Type B pancreatic cell (in vitro differentiated cells): ENCODE measurements at regions not wholly inside any gene's neighbourhood (a gene's known extent, or its start where the extent isn't known, plus 50 kb on each side); places are given as distances from the start of the nearest gene placed in this dataset.

ENCODE experiments used
- DNase-seq: peaks from one replicate; pipeline ENCODE4 v3.0.0; 2021; ENCODE audit warnings: mixed read lengths; ENCODE audit not compliant: unreplicated experiment; ENCODE audit errors: extremely low spot score
- H3K27ac Mint-ChIP-seq: 2 replicates; pipeline ENCODE4 v1.8.0; 2021; ENCODE audit warnings: mild to moderate bottlenecking, mixed read lengths
- H3K27me3 Mint-ChIP-seq: 2 replicates; pipeline ENCODE4 v1.8.0; 2021; ENCODE audit warnings: mixed read lengths
- H3K36me3 Mint-ChIP-seq: 2 replicates; pipeline ENCODE4 v1.8.0; 2021; ENCODE audit warnings: mixed read lengths
- H3K4me1 Mint-ChIP-seq: one replicate; pipeline ENCODE4 v1.8.0; 2021; ENCODE audit warnings: mixed read lengths; ENCODE audit not compliant: unreplicated experiment
- H3K4me3 Mint-ChIP-seq: 2 replicates; pipeline ENCODE4 v1.8.0; 2021; ENCODE audit warnings: mild to moderate bottlenecking, mixed read lengths
- H3K9me3 Mint-ChIP-seq: 2 replicates; pipeline ENCODE4 v1.8.0; 2021; ENCODE audit warnings: mixed read lengths
- TF ChIP-seq, protein P1 (sequence below): fragments of 200-600 bp; sonication (generic); conservative IDR thresholded peaks from 2 replicates; pipeline ENCODE4 v1.5.0; 2021; ENCODE audit warnings: antibody characterized with exemption, mild to moderate bottlenecking

GRCh38 chr18:27712066-27712465, 464.9 kb downstream of the CDH2 start:
- Mint-ChIP-seq H3K4me3 (no peak overlapping the region), H3K4me1 (peaks cover 24% of the 10 kb centered on the region), H3K36me3 (peaks cover 7% of the 10 kb centered on the region), H3K27ac (no peak overlapping the region), H3K27me3 (no peaks in the 10 kb centered on the region), H3K9me3 (peaks cover 10% of the 10 kb centered on the region)
- DNase-seq = no peak
- TF ChIP-seq, protein P1, sequence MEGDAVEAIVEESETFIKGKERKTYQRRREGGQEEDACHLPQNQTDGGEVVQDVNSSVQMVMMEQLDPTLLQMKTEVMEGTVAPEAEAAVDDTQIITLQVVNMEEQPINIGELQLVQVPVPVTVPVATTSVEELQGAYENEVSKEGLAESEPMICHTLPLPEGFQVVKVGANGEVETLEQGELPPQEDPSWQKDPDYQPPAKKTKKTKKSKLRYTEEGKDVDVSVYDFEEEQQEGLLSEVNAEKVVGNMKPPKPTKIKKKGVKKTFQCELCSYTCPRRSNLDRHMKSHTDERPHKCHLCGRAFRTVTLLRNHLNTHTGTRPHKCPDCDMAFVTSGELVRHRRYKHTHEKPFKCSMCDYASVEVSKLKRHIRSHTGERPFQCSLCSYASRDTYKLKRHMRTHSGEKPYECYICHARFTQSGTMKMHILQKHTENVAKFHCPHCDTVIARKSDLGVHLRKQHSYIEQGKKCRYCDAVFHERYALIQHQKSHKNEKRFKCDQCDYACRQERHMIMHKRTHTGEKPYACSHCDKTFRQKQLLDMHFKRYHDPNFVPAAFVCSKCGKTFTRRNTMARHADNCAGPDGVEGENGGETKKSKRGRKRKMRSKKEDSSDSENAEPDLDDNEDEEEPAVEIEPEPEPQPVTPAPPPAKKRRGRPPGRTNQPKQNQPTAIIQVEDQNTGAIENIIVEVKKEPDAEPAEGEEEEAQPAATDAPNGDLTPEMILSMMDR = no peak

DNA sequence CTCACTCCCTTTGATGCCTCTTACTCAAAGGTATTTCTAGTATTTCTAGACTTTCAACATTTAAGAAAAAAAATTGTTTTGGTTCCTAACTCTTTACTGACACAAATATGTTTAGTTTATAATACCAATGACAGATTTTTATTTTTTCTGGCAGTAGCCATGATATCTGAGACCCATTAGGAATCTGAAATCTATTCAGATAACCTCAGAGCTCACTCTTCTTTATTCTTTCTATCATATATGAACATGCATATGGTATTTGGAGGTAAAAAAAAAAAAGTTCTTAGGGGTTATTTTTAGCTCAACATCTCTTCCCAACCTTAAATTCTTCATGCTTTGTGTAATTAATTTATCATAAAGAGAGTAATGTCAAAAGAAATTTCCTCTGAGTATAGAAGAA, 465.5 kb downstream of the CDH2 start:
- peaks cover 7% of the 10 kb centered on the region for H3K36me3 Mint-ChIP-seq
- H3K4me3 Mint-ChIP-seq = no peak overlapping the region
- TF ChIP-seq, protein P1 = no peak
- no peaks in the 10 kb centered on the region for H3K27me3 Mint-ChIP-seq
- peaks cover 24% of the 10 kb centered on the region for H3K4me1 Mint-ChIP-seq
- H3K9me3 Mint-ChIP-seq = peaks cover 13% of the 10 kb centered on the region
- H3K27ac Mint-ChIP-seq = no peak overlapping the region
- no peak for DNase-seq

DNA sequence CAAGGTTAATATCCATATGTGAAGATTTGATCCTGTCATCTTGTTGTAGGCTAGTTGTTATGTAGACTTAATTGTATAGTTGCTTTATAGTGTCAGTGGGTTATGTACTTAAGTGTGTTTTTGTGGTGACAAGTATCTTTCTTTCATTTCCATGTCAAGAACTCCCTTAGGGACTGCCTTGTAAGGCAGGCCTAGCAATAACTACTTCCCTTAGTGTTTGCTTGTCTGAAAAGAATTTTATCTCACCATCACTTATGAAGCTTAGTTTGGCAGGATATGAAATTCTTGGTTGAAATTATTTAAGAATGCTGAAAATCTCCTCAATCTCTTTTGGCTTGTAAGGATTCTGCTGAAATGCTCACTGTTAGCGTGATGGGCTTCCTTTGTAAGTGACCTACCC, 467.6 kb downstream of the CDH2 start:
- H3K9me3 Mint-ChIP-seq = peaks cover 13% of the 10 kb centered on the region
- H3K4me3 Mint-ChIP-seq = no peak overlapping the region
- H3K36me3 Mint-ChIP-seq = peaks cover 7% of the 10 kb centered on the region
- H3K27me3 Mint-ChIP-seq = no peaks in the 10 kb centered on the region
- no peak for DNase-seq
- TF ChIP-seq, protein P1 = no peak
- no peak overlapping the region for H3K27ac Mint-ChIP-seq
- peaks cover 24% of the 10 kb centered on the region for H3K4me1 Mint-ChIP-seq

- H3K27ac Mint-ChIP-seq = no peak overlapping the region
- H3K27me3 Mint-ChIP-seq = no peaks in the 10 kb centered on the region
- no peak for DNase-seq
- H3K36me3 Mint-ChIP-seq = peaks cover 7% of the 10 kb centered on the region
- TF ChIP-seq, protein P1 = no peak
- H3K4me1 Mint-ChIP-seq = peaks cover 2% of the 10 kb centered on the region
- peaks cover 13% of the 10 kb centered on the region for H3K9me3 Mint-ChIP-seq
- no peak overlapping the region for H3K4me3 Mint-ChIP-seq
Observed at GRCh38 chr18:27707201-27707600, 469.7 kb downstream of the CDH2 start.

- no peak overlapping the region for H3K27ac Mint-ChIP-seq
- TF ChIP-seq, protein P1 = no peak
- peaks cover 16% of the 10 kb centered on the region for H3K9me3 Mint-ChIP-seq
- no peak for DNase-seq
- no peaks in the 10 kb centered on the region for H3K27me3 Mint-ChIP-seq
- peaks cover 7% of the 10 kb centered on the region for H3K36me3 Mint-ChIP-seq
- H3K4me3 Mint-ChIP-seq = no peak overlapping the region
- no peaks in the 10 kb centered on the region for H3K4me1 Mint-ChIP-seq
Observed at GRCh38 chr18:27704736-27705361, 472.1 kb downstream of the CDH2 start.

DNA sequence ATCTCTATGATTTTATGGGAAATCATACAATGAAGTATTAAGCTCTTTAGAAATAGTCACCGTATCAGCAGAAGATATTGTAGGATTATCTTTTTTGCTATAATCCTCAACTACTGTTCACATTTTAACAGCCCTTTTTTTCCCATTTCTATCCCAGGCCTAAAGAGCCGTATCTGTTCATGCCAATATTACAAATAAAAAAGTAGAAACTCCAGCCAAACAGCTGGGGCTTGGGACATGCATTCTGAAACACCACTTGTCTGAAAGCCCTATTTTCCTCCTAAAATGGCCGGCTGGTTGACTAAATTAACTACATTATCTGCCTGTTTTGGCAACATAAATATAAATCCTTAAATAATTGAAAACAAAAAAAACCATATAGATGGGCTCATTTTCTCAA, 477.8 kb downstream of the CDH2 start:
- H3K9me3 Mint-ChIP-seq = peaks cover 3% of the 10 kb centered on the region
- no peak overlapping the region for H3K27ac Mint-ChIP-seq
- no peaks in the 10 kb centered on the region for H3K27me3 Mint-ChIP-seq
- DNase-seq = no peak
- no peaks in the 10 kb centered on the region for H3K4me1 Mint-ChIP-seq
- no peaks in the 10 kb centered on the region for H3K36me3 Mint-ChIP-seq
- TF ChIP-seq, protein P1 = no peak
- no peak overlapping the region for H3K4me3 Mint-ChIP-seq
